CD4-positive, alpha-beta T cell treated with Interleukin-17A for 4 hours (primary cell): ENCODE measurements at regions not wholly inside any gene's neighbourhood (a gene's known extent, or its start where the extent isn't known, plus 50 kb on each side); places are given as distances from the start of the nearest gene placed in this dataset.

Experiments
- DNase-seq: peaks from one replicate; pipeline ENCODE4 v3.0.0-alpha.2; 2020; ENCODE audit warnings: mixed read lengths

DNA sequence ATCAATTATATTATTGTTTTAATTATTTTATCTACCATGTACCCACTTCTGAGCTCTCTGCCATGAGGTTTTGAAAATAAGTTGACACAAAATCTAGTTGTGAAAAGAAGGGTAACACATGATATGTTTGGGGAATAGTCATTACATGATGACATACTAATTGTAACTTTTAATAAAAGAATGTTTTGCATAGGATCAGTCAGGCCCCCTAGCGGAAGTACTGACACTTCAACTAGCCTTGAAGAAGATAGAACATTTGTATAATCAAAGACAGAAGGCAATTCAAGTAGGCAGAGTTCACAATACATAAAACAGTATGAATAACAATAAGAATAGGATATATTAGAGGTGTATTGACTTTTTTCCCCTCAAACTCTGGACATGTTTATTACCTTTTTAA lies 1191.0 kb upstream of the AGA start:
- DNase-seq = no peak

DNA sequence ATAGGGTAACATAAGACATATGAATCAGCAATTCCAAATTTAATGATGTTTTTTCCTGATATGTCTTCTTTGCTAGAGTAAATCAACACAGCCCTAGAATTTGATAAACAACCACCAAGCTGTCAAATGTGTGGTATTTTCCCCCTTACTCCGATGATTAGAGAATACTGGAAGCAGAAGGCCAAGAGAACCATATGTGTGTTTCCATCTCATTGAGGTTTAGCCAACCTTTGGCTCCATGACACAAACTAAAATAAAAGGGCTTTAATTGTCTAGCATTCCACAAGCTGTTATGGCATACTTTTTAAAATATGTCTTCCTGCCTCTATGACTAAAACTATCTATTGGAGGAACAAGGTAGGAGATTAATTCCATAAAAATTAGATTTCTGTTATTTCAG lies 1222.4 kb upstream of the AGA start:
- no peak for DNase-seq

DNA sequence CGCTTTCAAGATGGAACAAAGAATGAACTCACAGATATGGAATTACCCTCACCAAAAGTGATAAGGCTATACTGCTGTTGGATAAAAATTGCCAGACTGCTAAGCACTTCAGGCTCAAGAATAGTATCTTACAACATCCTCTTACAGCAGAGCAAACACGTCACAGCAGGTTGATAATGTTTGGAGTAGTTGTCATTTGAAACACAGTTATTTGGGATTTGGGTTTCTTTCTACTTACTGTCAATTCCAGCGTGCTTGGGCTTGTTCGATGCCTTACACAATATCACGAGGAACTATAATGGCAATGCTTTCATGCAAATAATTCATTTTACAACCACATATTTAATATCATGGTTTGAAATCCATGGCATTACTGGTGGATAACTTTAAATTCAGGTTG lies 1223.7 kb upstream of the AGA start:
- no peak for DNase-seq

DNA sequence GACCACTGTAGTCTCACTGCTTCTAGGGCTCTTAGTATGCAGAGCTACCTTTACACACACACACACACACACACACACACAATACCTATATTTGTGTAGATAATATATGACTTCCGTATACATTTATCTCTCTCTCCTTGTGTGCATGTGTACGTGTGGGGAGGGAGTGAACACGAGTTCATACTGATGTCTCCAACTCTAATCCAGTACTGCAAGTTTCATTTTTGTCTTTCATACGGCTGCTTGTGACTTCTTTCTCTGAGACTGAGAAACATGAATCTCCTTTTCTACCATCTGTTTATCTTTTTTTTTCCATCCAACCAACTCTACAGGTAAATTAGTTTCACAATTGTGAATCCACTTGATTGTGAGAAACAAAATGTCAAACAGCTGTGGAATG lies 1229.5 kb upstream of the AGA start:
- DNase-seq = no peak

DNA sequence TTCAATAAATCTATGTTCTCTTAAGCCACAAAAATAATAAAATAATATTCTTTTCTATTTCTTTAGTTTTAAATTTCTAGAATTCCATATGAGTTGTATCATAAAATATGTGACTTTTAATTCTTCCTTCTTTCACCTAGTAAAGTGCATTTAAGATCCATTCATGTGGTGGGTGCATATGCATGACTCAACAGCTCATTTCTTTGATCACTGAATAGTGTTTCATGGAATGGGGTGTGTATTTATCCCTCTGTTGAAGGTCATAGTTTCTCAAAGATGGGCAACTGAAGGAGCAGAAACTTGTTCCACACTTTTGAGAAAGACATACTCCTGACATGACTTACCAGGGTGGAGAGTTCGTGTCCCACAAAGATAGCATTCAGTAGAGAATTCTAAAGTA lies 1230.3 kb upstream of the AGA start:
- DNase-seq = no peak

DNA sequence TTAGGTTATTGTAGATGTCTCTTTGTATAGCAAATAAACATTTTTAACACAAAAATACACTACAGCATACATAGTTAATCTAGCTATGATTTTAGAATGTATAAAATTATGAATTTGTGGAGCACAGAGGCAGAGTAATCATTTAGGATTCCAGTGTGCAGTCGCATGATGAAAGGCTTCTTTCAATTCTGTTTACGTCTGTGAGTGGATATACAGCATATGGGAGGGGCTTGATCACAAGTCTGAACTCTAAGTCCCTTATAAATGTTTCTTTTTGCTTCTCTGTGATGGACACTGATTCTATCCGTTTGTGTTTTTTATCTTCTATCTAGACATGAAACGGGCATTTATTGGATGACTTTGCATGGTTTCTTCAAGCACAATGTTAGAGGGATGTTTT lies 1239.6 kb upstream of the AGA start:
- DNase-seq = no peak

DNA sequence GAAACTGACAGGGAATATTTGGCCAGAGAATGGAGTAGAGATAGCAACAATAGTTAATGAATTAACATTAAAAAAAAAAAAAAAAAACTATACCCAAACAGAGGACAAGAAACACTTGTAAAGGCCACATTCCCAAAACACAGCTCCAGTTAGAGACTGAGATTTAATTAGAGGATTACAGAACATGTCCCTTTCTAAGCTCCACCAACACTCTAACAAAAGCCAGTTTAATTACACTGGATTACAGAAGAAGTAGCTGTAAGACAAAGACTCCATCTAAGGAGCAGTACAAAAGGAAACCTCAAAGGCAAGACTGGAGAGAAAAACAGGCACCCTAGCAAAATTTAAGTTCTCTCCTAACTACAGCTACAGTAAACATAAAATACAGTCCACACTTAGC lies 1247.7 kb upstream of the AGA start:
- no peak for DNase-seq

DNA sequence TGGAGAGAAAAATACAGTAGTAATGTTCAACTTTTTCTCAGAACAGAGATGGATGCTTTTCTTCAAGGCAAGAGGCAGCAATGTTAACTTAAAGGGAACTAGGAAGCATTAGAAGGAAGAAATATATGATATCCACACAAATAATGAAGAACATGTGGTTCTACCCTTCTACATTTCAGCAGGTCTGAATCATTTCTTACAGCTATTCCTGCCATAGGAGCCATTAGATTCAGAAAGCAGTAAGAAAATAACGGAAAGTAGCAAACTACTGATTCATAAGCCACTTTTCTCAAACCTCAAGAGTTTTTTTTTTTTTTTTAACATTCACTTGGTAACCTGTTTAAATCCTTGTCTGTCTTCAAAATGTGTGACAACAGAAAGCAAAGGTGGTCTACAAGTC lies 1251.6 kb upstream of the AGA start:
- no peak for DNase-seq

DNA sequence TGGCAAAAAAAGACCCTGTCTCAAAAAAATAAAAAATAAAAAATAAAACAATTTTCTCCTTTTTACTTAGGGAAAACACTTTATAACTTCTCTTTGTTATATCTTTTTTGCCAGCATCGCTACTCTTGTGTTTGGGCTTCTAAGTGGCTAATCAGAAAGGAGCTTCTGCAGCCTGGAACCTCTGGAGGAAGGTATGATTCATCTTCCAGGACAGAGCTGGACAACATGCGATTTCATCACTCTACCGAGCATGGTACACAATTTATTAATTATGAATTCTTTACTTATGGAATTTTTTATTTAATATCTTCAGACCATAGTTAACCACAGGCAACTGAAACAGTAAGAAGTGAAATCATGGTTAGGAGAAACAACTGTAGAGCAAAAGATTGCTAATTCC lies 1254.3 kb upstream of the AGA start:
- DNase-seq = no peak

DNA sequence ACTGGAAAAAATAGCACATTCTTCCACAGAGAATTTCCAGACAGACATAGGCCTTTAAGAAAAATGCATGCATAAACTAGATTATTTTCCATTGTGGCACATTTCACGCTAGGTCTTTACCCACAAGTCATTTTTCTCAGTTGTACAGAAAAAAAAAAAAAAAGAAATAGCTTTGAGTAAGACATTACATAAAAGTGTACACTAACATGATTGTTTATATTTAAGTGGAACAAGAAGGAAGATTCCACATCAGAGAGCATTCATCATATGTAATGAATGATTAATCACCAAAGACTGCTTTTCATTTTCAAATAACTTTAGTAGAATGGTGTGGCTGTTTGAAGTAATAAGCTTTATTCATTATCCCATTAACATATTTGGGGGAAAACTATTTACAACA lies 1270.2 kb upstream of the AGA start:
- no peak for DNase-seq

DNA sequence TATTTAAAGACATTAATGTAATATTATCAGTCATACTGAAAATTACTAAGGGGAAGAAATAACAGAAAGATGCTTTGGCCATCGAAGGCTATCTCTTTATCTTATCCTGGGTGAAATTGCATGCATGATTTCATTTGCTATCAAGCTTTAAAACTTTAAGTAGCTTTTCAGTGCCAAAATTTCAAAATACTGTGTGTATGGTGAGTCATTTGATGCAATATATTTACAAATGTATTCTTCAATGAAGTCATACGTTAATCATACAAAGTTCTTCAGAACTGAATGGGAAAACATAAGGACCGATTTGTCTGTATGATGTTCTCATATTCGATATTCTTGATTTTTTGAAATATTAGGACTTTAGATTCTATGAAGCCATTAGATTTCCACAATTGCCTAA lies 1295.8 kb upstream of the AGA start:
- DNase-seq = no peak

DNA sequence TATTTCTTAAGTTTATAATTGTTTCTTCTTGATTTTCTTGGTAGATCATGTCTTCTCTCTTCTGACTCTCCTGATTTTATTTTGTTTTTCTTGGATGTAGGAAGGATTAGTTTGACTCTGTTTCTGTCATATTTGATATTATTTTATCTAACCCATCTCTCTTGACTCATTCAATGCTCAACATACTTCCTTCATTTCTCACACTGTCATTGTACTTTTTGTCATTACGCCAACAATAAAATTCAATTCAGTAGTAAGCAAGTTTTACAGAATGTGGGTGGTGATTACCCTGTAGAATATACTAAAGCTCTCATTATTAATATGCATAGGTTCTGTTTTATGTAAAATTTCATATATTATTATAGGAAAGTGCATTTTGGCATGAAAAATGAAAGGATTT lies 1303.0 kb upstream of the AGA start:
- DNase-seq = no peak

DNA sequence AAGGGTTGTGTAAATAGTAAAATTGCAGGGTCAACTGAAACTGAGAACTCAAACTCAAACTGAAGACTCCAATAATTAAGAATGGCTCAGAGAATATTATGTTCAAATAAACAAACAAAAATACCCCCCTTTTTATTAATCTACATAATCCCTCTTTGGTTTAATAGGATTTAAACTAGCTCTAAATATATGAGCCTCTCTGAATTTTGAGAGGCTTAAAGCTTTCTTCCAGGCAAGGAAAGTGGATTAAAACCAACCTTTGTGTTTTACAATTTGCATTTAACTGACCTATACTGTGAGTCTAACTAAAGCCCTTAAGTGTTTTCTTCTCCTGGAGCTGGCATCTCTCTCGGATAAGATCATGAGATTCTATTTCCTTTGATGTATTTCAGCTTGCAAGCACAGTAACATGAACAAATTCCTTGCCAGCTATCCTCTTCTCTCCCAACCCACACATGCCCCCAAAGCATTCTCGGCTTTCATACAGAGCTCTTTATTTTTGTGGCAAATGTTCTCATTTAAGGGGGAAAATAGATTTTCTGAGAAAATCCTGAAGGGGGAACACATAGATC lies 1310.8 kb upstream of the AGA start:
- no peak for DNase-seq

DNA sequence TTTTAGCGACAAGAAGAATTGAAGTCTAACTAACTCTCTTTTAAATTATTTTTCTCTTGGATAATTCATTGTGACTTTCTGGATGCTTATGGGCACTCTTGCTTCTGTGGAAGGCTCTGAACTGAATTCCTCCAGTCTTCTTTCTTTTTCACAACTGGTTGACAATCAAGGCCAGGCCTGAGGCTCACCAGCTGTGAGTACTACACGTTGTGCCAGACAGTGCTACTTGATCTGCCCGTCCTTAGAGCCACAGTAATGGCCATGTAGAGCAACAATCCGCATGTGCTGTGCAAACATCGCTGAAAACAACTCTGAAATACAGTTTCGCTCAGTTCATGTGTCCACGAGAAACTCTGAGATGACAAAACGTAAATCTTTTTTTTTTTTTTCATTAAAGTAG lies 1336.3 kb upstream of the AGA start:
- no peak for DNase-seq

DNA sequence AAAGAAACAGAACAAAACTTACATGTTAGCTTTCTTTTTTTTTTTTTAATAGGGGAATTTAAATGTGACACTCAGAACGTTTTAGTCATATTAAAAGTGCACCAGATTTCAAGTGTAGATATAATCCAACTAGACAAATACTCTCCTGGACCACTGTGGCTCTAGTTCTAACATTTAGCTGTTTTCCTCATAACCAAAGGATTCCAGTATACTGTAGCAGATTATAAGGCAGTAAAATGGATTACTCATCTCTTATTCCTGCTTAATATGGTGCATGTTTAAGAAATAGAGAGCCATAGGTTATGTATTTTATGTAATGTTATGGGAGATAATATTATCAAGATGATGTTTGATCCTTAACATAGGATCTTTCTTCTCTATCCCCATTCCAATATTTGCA lies 1339.5 kb upstream of the AGA start:
- no peak for DNase-seq

DNA sequence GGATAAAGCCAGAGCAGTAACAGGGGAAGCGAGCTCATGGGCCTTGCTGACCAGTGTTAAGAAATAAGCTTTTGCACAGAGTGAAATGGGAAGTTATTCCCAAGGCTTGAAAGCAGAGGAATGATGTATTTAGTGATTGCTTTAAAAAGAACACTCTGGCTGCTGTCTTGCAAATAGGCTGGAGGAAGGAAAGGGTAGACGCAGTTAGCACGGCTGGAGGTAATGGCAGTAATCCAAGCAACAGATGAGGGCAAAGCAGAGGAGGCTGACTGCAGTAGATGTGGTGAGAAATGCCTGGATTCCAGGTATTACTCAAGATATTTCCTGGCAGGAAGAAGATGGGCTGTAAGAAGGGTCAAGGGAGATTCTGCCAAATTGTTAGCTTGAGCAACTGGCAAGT lies 1342.3 kb upstream of the AGA start:
- no peak for DNase-seq

DNA sequence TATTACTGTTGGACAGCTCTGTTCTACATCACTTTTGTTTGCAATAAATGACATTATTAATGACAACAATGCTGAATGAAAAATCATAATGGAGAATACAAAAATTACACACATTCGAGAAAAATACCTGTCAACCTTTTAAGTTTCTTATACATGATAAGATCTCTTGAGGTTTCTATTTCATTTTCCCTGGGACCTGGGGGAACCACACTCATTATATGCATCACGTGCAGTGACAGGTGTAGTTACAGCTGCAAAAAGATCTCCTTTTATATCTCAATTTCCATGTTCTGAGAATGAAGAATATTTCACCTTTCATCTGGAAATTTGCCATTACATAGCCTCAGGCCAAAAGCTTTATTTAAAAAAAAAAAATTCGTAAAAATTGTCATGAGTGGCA lies 1347.0 kb upstream of the AGA start:
- no peak for DNase-seq

DNA sequence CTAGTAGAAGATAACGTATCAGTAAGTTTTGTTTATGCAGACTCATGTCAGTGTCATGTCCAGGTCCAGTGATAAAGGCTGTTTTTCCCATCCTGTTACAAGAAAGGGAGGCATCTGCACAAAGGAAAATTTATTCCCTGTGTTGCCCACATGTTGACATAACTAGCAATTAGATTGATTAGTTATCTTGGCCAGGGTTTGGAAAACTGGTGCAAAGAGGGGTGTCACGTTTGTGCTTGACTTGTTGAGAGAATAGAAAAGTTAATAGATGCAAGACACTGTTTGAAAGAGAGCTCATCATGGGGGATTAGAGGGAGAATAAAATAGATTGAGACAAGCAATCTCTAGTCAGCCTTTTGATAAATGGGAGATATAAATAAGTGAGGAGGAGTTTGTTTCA lies 1357.0 kb upstream of the AGA start:
- no peak for DNase-seq

DNA sequence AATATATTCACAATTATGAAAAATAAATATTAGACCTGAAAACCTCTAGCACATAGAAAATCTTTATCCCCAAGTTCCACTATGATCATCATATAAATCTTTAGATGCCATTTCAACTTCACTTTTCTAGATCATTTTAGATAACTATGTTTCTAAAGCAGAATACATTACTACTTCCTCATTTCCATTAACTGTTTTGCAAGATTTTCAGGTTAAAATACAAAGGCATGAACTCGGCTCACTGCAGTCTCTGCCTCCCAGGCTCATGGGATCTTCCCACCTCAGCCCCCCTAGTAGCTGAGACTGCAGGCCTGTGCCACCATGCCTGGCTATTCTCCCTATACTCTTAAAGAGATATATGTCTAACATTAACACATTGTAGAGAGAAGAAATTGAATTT lies 1365.9 kb upstream of the AGA start:
- DNase-seq = no peak

DNA sequence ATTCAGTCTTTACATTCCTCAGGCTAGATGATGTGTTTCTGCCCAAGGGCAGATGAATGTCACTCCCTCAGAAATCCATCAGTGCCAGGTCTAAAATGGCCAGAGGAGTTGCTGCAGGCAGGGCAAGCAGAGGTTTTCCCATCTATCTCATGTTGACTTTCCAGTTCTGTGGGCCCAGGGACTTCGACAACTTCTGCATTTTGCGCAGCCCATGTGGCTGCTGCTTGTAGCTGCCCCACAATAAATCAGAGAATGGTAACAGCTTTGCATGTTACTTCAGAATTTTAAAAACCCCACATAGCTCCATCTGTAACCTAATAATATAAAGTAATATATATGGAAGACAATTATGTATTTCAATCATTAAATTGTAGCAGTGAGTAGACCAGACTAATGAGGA lies 1367.7 kb upstream of the AGA start:
- DNase-seq = no peak

DNA sequence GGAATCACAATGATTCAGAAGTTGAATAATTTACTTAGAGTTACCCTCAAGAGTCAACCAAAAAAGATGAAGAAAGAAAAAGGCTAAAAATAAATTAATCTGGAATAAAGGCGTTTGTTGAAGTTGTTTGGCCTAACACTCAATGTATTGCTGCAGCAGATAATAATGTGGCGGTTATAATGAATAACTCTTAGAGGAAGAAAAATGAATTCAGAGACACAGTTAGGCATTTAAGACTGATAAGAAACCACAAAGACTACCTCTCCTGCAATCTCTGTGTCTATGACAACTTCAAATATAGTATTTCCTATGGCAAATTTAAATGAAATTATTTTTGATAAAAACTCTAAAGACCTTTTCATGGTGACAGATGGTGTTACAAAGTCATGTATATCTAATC lies 1369.1 kb upstream of the AGA start:
- no peak for DNase-seq

DNA sequence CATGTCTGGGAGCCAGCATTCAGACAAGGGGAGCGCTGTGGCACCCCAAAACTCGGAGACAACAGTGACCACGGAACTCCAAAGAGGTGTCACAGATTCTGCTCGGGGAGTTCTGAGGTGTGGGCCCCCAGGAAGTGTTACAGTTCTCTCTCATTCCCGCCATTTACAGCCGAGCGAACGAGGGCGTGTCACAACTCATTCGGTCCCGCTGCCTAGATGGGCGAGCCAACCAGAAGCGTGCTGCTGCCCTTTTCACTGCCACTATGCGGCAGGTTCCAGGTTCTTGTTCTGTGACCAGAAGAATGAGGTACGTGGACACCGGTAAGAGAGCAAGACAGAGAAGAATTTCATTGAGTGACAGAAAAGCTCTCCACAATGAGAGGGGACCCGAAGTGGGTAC lies 1370.6 kb upstream of the AGA start:
- no peak for DNase-seq

DNA sequence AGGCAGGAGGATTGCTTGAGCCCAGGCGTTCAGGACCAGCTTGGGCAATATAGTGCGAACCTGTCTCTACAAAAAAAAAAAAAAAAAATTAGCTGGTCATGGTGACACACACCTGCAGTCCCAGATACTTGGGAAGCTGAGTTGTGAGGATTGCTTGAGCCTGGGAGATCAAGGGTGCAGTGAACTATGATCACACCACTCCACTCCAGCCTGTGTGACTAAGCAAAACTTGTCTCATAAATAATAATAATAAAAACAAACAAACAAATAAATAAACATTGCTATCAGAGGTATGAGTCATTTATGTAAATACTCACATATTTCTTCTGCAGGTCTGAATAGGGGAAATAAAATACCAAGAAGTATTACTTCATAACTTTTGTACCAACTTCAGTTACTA lies 1372.7 kb upstream of the AGA start:
- DNase-seq = no peak

DNA sequence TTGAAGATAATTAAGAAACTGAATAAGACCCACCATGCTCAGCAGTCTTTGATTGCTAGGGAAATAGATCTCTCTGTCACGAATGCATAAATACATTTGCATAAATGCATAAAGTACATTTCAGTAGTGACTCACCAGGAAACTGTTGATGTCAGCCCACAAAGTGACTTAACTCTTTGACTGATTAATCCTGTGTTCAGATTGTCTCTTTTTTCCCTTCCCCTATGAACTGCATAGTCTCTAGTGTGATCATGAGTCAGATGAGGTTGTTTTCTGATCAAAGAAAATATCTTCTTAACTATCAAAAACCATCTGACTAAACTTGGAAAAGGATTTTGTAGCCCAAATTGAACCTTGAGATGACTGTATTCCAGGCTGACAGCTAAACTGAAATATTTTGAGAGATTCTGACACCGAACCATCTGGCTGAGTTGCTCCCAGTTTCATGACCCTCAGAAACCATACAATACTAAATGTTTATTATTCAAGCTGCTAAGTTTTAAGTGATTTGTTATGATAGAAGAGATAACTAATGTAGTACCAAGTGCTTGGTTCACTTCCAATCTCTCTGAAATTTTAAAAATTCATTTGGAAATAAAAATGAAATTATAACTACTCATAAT lies 1381.5 kb upstream of the AGA start:
- DNase-seq = no peak

DNA sequence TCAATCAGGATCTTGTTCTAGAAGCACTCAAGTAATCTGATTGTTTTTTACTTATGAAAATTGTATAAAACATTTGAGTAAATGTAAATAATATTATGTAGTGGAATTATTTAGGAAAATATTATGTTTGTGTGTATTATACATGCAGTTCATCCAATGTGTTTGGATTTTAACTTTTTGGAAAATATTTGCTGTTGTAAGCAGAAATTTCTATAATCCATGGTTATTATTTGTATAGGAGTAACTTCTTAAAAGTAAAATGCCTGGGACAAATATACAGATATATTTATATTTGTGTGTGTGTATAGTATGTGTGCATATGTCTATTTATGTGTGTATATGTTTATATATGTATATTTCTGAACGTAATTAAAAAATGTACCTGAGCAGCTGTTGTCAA lies 1394.6 kb upstream of the AGA start:
- DNase-seq = no peak

DNA sequence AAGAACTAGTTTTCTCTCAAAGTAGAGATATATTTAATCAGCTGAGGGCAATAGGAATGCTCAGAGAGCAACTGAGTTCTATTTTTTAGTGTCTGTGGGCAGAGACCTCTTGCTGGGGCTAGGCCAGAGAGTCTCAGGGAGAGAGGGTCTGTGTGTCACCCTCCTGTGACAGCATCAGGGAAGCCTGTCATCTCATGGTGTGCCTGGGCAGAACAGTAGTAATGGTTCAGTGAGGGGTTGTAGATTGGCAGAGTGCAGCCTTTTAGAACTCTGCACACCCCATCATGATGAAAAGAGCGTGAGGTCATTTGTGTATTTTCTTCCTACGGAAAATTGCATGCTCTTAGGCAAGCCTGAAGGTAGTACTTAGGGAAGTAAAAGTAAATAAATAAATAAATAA lies 1396.5 kb upstream of the AGA start:
- no peak for DNase-seq
